ENCODE measurements at regions not wholly inside any gene's neighbourhood (a gene's known extent, or its start where the extent isn't known, plus 50 kb on each side); places are given as distances from the start of the nearest gene placed in this dataset.

DNA sequence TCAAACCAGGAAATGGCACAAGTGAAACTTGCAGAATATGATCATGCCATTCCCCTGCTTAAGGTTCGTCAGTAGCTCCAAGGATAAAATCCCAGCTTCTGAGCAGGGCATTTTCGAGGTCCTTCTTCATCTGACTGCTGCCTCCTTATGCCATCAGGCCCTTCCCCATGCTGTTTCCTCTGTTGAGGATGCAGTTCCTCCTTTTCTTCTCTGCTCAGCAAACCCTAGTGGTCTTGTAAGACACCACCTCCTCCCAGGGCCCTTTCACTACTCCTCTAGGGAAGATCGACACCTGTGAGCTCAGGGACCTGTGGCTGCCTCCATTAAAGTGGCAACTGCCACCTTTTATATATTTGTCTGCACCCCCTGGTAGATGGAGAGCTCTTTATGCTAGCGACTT, 62.1 kb upstream of the JUN start:
- TF ChIP-seq, protein P1, sequence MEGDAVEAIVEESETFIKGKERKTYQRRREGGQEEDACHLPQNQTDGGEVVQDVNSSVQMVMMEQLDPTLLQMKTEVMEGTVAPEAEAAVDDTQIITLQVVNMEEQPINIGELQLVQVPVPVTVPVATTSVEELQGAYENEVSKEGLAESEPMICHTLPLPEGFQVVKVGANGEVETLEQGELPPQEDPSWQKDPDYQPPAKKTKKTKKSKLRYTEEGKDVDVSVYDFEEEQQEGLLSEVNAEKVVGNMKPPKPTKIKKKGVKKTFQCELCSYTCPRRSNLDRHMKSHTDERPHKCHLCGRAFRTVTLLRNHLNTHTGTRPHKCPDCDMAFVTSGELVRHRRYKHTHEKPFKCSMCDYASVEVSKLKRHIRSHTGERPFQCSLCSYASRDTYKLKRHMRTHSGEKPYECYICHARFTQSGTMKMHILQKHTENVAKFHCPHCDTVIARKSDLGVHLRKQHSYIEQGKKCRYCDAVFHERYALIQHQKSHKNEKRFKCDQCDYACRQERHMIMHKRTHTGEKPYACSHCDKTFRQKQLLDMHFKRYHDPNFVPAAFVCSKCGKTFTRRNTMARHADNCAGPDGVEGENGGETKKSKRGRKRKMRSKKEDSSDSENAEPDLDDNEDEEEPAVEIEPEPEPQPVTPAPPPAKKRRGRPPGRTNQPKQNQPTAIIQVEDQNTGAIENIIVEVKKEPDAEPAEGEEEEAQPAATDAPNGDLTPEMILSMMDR (IDR thresholded peaks at IDR 0.05; ENCODE audit: insufficient read depth, low read length) = no peak
- TF ChIP-seq POLR2AphosphoS5 (IDR thresholded peaks at IDR 0.05; ENCODE audit: low read depth) = no peak
- TF ChIP-seq, protein P2, sequence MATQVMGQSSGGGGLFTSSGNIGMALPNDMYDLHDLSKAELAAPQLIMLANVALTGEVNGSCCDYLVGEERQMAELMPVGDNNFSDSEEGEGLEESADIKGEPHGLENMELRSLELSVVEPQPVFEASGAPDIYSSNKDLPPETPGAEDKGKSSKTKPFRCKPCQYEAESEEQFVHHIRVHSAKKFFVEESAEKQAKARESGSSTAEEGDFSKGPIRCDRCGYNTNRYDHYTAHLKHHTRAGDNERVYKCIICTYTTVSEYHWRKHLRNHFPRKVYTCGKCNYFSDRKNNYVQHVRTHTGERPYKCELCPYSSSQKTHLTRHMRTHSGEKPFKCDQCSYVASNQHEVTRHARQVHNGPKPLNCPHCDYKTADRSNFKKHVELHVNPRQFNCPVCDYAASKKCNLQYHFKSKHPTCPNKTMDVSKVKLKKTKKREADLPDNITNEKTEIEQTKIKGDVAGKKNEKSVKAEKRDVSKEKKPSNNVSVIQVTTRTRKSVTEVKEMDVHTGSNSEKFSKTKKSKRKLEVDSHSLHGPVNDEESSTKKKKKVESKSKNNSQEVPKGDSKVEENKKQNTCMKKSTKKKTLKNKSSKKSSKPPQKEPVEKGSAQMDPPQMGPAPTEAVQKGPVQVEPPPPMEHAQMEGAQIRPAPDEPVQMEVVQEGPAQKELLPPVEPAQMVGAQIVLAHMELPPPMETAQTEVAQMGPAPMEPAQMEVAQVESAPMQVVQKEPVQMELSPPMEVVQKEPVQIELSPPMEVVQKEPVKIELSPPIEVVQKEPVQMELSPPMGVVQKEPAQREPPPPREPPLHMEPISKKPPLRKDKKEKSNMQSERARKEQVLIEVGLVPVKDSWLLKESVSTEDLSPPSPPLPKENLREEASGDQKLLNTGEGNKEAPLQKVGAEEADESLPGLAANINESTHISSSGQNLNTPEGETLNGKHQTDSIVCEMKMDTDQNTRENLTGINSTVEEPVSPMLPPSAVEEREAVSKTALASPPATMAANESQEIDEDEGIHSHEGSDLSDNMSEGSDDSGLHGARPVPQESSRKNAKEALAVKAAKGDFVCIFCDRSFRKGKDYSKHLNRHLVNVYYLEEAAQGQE (IDR thresholded peaks at IDR 0.05; ENCODE audit: insufficient replicate concordance, low read depth) = no peak

Data from HL-60 (cell line).